SK-N-SH (cell line): ENCODE measurements at regions not wholly inside any gene's neighbourhood (a gene's known extent, or its start where the extent isn't known, plus 50 kb on each side); places are given as distances from the start of the nearest gene placed in this dataset.

Source experiments
- CTCF ChIA-PET: fragments of 300-600, 350-600 bp; formaldehyde crosslinking; extraction: SDS; loops from one replicate; lab custom pipeline; 2021; lab: Yijun Ruan, JAX
- POLR2A ChIA-PET: fragments of 350-600 bp; sonication (Branson Sonifier 250); formaldehyde crosslinking; extraction: SDS; loops from one replicate; lab custom pipeline; 2020; ENCODE audit warnings: antibody characterized with exemption, inconsistent platforms; lab: Yijun Ruan, JAX
- DNase-seq: peaks from one replicate; pipeline ENCODE4 v3.0.0; 2012
- H2AFZ ChIP-seq: fragments of 200-600 bp; sonication (generic); 2 replicates; pipeline ENCODE4 v1.8.1; 2016; ENCODE audit warnings: antibody characterized with exemption, mild to moderate bottlenecking, low read depth
- H3F3A ChIP-seq: fragments of 200-600 bp; sonication (generic); replicated peaks from 2 replicates; pipeline ENCODE3; 2016; ENCODE audit warnings: antibody characterized with exemption, mild to moderate bottlenecking; ENCODE audit not compliant: insufficient read depth
- H3K27ac ChIP-seq, 2 experiments: fragments of 200-500 bp in 1 of 2; fragments of 200-600 bp in 1 of 2; sonication (Bioruptor generic) in 1 of 2; sonication (generic), shearing (Covaris generic) in 1 of 2; 2 replicates each; pipeline versions ENCODE4 v1.5.1 to v1.6.1; 2014 to 2016; ENCODE audit warnings: low read depth in 2 of 2, inconsistent platforms in 1 of 2, low read length in 1 of 2, mild to moderate bottlenecking in 1 of 2, mixed read lengths in 1 of 2
- H3K27me3 ChIP-seq: fragments of 200-600 bp; sonication (generic), shearing (Covaris generic); 2 replicates; pipeline ENCODE4 v1.6.1; 2016; ENCODE audit warnings: mixed run types; ENCODE audit not compliant: insufficient read depth
- H3K36me3 ChIP-seq, 2 experiments: fragments of 200-500 bp in 1 of 2; fragments of 200-600 bp in 1 of 2; sonication (Bioruptor generic) in 1 of 2; sonication (generic) in 1 of 2; replicated peaks in 1 of 2; 2 replicates each; pipeline versions ENCODE3 to v1.5.1; 2014 to 2016; ENCODE audit warnings: low read length in 1 of 2, mild to moderate bottlenecking in 1 of 2; ENCODE audit not compliant: insufficient read depth in 2 of 2, control insufficient read depth in 1 of 2
- H3K4me1 ChIP-seq, 2 experiments: fragments of 200-500 bp in 1 of 2; fragments of 200-600 bp in 1 of 2; sonication (Bioruptor generic) in 1 of 2; sonication (generic), shearing (Covaris generic) in 1 of 2; 2 replicates each; pipeline versions ENCODE4 v1.5.1 to v1.6.1; 2014 to 2016; ENCODE audit warnings: low read depth in 1 of 2, low read length in 1 of 2, mixed run types in 1 of 2; ENCODE audit not compliant: insufficient read depth in 2 of 2, control insufficient read depth in 1 of 2
- H3K4me2 ChIP-seq: fragments of 200-600 bp; sonication (generic), shearing (Covaris generic); 2 replicates; pipeline ENCODE4 v1.6.1; 2017; ENCODE audit warnings: mixed run types
- H3K4me3 ChIP-seq, 2 experiments: fragments of 200-500 bp in 1 of 2; fragments of 200-600 bp in 1 of 2; sonication (Bioruptor generic) in 1 of 2; sonication (generic), shearing (Covaris generic) in 1 of 2; 2 replicates each; pipeline versions ENCODE4 v1.5.1 to v1.8.1; 2014 to 2016; ENCODE audit warnings: low read depth in 2 of 2, inconsistent platforms in 1 of 2, low read length in 1 of 2, mild to moderate bottlenecking in 1 of 2, mixed read lengths in 1 of 2, moderate library complexity in 1 of 2
- H3K79me2 ChIP-seq: fragments of 200-600 bp; sonication (generic); 2 replicates; pipeline ENCODE4 v1.8.1; 2017; ENCODE audit warnings: mild to moderate bottlenecking; ENCODE audit not compliant: insufficient read depth
- H3K9ac ChIP-seq: fragments of 200-600 bp; sonication (generic); 2 replicates; pipeline ENCODE4 v1.6.1; 2017; ENCODE audit warnings: mixed run types
- H3K9me2 ChIP-seq: fragments of 200-600 bp; sonication (generic); 2 replicates; pipeline ENCODE4 v1.6.1; 2017; ENCODE audit warnings: mixed run types
- H3K9me3 ChIP-seq: fragments of 200-600 bp; sonication (generic); 2 replicates; pipeline ENCODE4 v1.6.1; 2017; ENCODE audit warnings: mixed run types, mild to moderate bottlenecking, moderate library complexity
- H4K20me1 ChIP-seq: fragments of 200-600 bp; sonication (generic); 2 replicates; pipeline ENCODE4 v1.6.1; 2017; ENCODE audit warnings: mild to moderate bottlenecking, mixed run types; ENCODE audit not compliant: insufficient read depth
- EP300 ChIP-seq, 2 experiments: IDR thresholded peaks; 2 replicates each; pipeline versions ENCODE4 v1.4.0 to v1.6.1; 2012; ENCODE audit warnings: borderline replicate concordance in 1 of 2, low read depth in 1 of 2, low read length in 1 of 2
- FOSL2 ChIP-seq: IDR thresholded peaks from 2 replicates; pipeline ENCODE4 v1.4.0; 2012; ENCODE audit warnings: low read depth, mild to moderate bottlenecking, moderate library complexity, borderline replicate concordance
- FOXJ3 ChIP-seq: sonication (generic); formaldehyde crosslinking; IDR thresholded peaks from 2 replicates; pipeline ENCODE4 v1.5.1; 2020; ENCODE audit warnings: mild to moderate bottlenecking, missing genetic modification reagents
- GATA2 ChIP-seq: sonication (generic); formaldehyde crosslinking; IDR thresholded peaks from 2 replicates; pipeline ENCODE4 v1.5.0; 2020; ENCODE audit warnings: mild to moderate bottlenecking, missing genetic modification reagents
- RCOR1 ChIP-seq: fragments of 150-350 bp; IDR thresholded peaks from 2 replicates; pipeline ENCODE4 v1.6.1; 2017; ENCODE audit warnings: antibody characterized with exemption, low read length
- RFX5 ChIP-seq: IDR thresholded peaks from 2 replicates; pipeline ENCODE4 v1.6.1; 2012; ENCODE audit warnings: mild to moderate bottlenecking, improper control_type of control experiment, low read length
- SIN3A ChIP-seq: IDR thresholded peaks from 2 replicates; pipeline ENCODE4 v1.6.1; 2012; ENCODE audit warnings: low read depth, mild to moderate bottlenecking, low read length, moderate library complexity, borderline replicate concordance
- TCF12 ChIP-seq: IDR thresholded peaks from 2 replicates; pipeline ENCODE4 v1.4.0; 2012
- YY1 ChIP-seq: IDR thresholded peaks from 2 replicates; pipeline ENCODE4 v1.4.0; 2012; ENCODE audit warnings: low read depth, mild to moderate bottlenecking
- WGBS: methylation state at CpG from one replicate; pipeline ENCODE4 v1.1.6; 2017; ENCODE audit warnings: low lambda C conversion rate; 5-methylcytosine and 5-hydroxymethylcytosine counted together
- TF ChIP-seq, protein P1 (sequence below): fragments of 150-350 bp; IDR thresholded peaks from 2 replicates; pipeline ENCODE4 v1.6.1; 2016; ENCODE audit warnings: mild to moderate bottlenecking, low read depth, low read length
- TF ChIP-seq, protein P2 (sequence below): fragments of 150-350 bp; IDR thresholded peaks from 2 replicates; pipeline ENCODE4 v1.6.1; 2017; ENCODE audit warnings: antibody characterized with exemption, low read length, low read depth, borderline replicate concordance
- TF ChIP-seq, protein P3 (sequence below): IDR thresholded peaks from 2 replicates; pipeline ENCODE4 v1.4.0; 2012; ENCODE audit warnings: low read depth, borderline replicate concordance

DNA sequence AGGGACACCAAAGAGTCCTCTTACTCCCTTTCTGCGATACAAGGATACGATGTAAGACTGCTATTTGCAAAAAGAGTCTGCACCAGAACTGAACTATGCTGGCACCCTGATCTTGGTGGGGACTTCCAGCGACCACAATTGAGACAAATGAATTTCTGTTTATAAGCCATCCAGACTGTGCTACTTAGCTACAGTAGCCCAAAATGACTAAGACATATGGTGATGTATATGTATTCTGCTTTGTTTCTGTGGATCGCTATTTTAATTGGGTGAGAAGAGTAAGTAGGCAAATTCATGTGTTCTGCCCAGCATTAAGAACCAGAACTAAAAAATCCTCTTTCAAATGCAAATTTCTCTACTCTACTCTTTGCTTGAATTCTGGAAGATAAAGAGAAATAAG, 720.9 kb downstream of the DIPK2A start:
- Histone ChIP-seq H3K27ac (no peak overlapping the region), H2AFZ (no peak overlapping the region), H3K4me2 (no peak overlapping the region), H3K27me3 (no peaks in the 10 kb centered on the region), H3K9ac (no peak overlapping the region), H3K4me3 (no peak overlapping the region), H3K79me2 (no peaks in the 10 kb centered on the region), H3K9me2 (no peaks in the 10 kb centered on the region), H3K9me3 (no peaks in the 10 kb centered on the region), H3K36me3 (no peaks in the 10 kb centered on the region), H3F3A (no peaks in the 10 kb centered on the region), H4K20me1 (no peaks in the 10 kb centered on the region), H3K4me1 (no peaks in the 10 kb centered on the region)
- no peak for TF ChIP-seq RFX5
- no peak for TF ChIP-seq RCOR1
- TF ChIP-seq, protein P1, sequence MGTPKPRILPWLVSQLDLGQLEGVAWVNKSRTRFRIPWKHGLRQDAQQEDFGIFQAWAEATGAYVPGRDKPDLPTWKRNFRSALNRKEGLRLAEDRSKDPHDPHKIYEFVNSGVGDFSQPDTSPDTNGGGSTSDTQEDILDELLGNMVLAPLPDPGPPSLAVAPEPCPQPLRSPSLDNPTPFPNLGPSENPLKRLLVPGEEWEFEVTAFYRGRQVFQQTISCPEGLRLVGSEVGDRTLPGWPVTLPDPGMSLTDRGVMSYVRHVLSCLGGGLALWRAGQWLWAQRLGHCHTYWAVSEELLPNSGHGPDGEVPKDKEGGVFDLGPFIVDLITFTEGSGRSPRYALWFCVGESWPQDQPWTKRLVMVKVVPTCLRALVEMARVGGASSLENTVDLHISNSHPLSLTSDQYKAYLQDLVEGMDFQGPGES, result no peak
- TF ChIP-seq, protein P2, sequence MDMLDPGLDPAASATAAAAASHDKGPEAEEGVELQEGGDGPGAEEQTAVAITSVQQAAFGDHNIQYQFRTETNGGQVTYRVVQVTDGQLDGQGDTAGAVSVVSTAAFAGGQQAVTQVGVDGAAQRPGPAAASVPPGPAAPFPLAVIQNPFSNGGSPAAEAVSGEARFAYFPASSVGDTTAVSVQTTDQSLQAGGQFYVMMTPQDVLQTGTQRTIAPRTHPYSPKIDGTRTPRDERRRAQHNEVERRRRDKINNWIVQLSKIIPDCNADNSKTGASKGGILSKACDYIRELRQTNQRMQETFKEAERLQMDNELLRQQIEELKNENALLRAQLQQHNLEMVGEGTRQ, result no peak
- no peak for TF ChIP-seq TCF12
- no peak for TF ChIP-seq GATA2 (CRISPR knock-in tag)
- TF ChIP-seq FOXJ3, result no peak
- TF ChIP-seq YY1, result no peak
- ChIA-PET POLR2A (no interaction called here), CTCF (no interaction called here)
- DNase-seq, result no peak
- 17% methylated on average over 4 of the region's 4 CpGs for WGBS

DNA sequence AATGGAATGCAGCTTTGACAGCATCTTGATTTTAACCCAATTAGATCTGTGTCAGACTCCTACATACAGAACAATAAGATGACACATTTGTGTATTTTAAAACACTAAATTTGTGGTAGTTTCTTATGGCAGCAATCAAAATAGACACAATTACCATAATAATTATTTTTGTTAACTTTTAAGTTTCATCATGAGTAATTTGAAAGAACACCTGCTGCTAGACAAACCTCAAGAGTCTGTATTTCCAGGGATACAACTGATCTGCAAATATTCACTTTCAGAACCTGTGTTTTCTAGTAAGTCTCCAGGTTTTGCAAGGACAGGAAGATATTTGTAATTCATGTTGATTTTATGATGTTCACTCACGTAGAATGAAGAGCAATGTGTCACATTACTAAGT, 736.8 kb downstream of the DIPK2A start:
- Histone ChIP-seq H3K27me3 (no peaks in the 10 kb centered on the region), H3F3A (no peaks in the 10 kb centered on the region), H3K9ac (no peak overlapping the region), H2AFZ (no peak overlapping the region), H3K9me2 (no peaks in the 10 kb centered on the region), H4K20me1 (no peaks in the 10 kb centered on the region), H3K79me2 (no peaks in the 10 kb centered on the region), H3K4me3 (no peak overlapping the region), H3K4me2 (no peak overlapping the region), H3K4me1 (no peaks in the 10 kb centered on the region), H3K36me3 (no peaks in the 10 kb centered on the region), H3K9me3 (no peaks in the 10 kb centered on the region), H3K27ac (no peak overlapping the region)
- ChIA-PET POLR2A (no interaction called here), CTCF (no interaction called here)
- TF ChIP-seq FOSL2, result no peak
- no peak for TF ChIP-seq SIN3A
- TF ChIP-seq, protein P3, sequence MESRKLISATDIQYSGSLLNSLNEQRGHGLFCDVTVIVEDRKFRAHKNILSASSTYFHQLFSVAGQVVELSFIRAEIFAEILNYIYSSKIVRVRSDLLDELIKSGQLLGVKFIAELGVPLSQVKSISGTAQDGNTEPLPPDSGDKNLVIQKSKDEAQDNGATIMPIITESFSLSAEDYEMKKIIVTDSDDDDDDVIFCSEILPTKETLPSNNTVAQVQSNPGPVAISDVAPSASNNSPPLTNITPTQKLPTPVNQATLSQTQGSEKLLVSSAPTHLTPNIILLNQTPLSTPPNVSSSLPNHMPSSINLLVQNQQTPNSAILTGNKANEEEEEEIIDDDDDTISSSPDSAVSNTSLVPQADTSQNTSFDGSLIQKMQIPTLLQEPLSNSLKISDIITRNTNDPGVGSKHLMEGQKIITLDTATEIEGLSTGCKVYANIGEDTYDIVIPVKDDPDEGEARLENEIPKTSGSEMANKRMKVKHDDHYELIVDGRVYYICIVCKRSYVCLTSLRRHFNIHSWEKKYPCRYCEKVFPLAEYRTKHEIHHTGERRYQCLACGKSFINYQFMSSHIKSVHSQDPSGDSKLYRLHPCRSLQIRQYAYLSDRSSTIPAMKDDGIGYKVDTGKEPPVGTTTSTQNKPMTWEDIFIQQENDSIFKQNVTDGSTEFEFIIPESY, result no peak
- TF ChIP-seq EP300 (IDR thresholded peaks at IDR 0.05; ENCODE audit: borderline replicate concordance in 1 of 2, low read depth in 1 of 2, low read length in 1 of 2), result no peak
- no peak for TF ChIP-seq TCF12
- WGBS, result 0% methylated on average over 1 of the region's 1 CpG
- no peak for DNase-seq
